SK-N-SH treated with all-trans-retinoic acid at 6 μM for 48 hours (cell line): ENCODE measurements at regions not wholly inside any gene's neighbourhood (a gene's known extent, or its start where the extent isn't known, plus 50 kb on each side); places are given as distances from the start of the nearest gene placed in this dataset.

ENCODE experiments used
- ESRRG ChIP-seq: fragments of 250-450 bp; sonication (Bioruptor Pico); IDR thresholded peaks from 2 replicates; pipeline ENCODE4 v1.6.1; 2021; ENCODE audit warnings: mild to moderate bottlenecking
- RARB ChIP-seq: fragments of 250-450 bp; sonication (Bioruptor Pico); IDR thresholded peaks from 2 replicates; pipeline ENCODE4 v1.8.0; 2021; ENCODE audit warnings: mild to moderate bottlenecking, moderate library complexity
- ZC3H10 ChIP-seq: fragments of 250-450 bp; sonication (Bioruptor Pico); IDR thresholded peaks from 2 replicates; pipeline ENCODE4 v1.5.1; 2021; ENCODE audit warnings: mild to moderate bottlenecking, moderate library complexity
- ZNF565 ChIP-seq: fragments of 450-650 bp; formaldehyde crosslinking; conservative IDR thresholded peaks from 2 replicates; pipeline ENCODE4 v1.5.0; 2020; ENCODE audit warnings: low read depth, mild to moderate bottlenecking, moderate library complexity

DNA sequence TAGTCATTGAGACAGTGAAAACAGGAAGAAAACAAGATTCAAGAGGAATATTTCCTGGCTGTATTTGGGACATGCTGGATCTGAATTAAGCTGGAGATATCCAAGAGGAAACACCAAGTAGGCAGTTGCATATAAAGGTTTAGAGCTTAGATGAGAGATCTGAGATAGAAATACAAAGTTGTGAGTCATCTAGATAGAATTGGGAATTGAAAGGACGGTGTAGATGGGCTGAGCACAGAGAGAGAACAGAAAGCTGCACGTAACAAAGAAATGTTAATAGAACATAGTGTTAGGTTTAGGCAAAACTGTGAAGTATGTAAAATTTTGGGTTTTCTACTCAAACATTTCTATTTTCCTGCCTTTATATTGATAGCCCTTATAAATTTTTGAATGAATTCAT lies 218.5 kb upstream of the TMEM196 start:
- no peak for TF ChIP-seq ZNF565 (CRISPR knock-in tag)
- no peak for TF ChIP-seq RARB
- no peak for TF ChIP-seq ESRRG (CRISPR knock-in tag)
- TF ChIP-seq ZC3H10 (CRISPR knock-in tag) = no peak
